ENCODE measurements at regions not wholly inside any gene's neighbourhood (a gene's known extent, or its start where the extent isn't known, plus 50 kb on each side); places are given as distances from the start of the nearest gene placed in this dataset.

DNA sequence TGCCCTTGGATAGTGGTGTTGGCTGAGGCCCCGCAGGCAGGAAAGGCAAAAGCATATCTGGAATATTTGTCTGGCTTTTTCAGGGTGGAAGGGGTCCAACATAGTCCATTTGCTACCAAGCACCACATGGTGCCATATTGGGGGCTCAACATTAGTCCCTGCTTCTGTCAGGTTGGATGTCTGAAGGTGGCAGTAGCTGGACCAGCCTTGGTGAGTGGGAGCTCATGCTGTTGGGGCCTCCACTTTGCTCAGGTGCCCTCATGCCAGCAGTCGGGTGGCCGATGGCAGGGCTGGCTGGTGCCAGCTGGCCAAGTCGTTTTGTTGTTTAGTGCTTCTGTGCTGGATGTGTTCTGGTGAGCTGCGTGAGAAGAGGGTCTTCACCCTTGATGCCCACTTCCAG lies 135.3 kb downstream of the PAPOLA start:
- TF ChIP-seq, protein P1, sequence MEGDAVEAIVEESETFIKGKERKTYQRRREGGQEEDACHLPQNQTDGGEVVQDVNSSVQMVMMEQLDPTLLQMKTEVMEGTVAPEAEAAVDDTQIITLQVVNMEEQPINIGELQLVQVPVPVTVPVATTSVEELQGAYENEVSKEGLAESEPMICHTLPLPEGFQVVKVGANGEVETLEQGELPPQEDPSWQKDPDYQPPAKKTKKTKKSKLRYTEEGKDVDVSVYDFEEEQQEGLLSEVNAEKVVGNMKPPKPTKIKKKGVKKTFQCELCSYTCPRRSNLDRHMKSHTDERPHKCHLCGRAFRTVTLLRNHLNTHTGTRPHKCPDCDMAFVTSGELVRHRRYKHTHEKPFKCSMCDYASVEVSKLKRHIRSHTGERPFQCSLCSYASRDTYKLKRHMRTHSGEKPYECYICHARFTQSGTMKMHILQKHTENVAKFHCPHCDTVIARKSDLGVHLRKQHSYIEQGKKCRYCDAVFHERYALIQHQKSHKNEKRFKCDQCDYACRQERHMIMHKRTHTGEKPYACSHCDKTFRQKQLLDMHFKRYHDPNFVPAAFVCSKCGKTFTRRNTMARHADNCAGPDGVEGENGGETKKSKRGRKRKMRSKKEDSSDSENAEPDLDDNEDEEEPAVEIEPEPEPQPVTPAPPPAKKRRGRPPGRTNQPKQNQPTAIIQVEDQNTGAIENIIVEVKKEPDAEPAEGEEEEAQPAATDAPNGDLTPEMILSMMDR (conservative IDR thresholded peaks at IDR 0.05; ENCODE audit: low read depth, low read length) = no peak
- TF ChIP-seq EZH2phosphoT487 (IDR thresholded peaks at IDR 0.05; ENCODE audit: borderline replicate concordance, low read length) = no peak
- no peak for TF ChIP-seq EZH2 (IDR thresholded peaks at IDR 0.05; ENCODE audit: low read length, unreplicated experiment)

Data from PC-3 (cell line).